ENCODE measurements at regions not wholly inside any gene's neighbourhood (a gene's known extent, or its start where the extent isn't known, plus 50 kb on each side); places are given as distances from the start of the nearest gene placed in this dataset.
"Not testable (repeated sequence)": the region's sequence is repeated elsewhere in the genome, so short reads cannot be mapped to it uniquely, and the experiment has no call there.

DNA sequence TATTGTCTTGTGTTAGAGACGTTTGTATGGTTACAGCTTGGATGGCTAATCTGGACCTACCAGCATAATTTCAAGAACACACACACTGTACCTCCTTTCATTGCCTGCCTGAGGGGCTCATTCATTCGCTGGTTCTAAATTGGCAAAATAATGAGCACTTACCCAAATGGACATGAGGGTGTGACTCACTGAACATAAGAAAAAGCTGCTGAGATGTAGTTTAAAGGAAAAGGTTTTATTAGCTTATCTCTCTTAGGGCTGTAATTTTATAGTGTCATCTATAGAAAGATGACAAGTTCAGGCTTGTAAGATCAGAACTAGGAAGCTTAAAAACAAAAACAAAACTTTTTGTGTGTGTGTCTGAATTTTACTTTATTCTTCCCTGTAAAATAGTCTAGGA, 120.7 kb upstream of the WNT7A start:
- in situ Hi-C loops (cut with MboI; ENCODE audit: low sequenced_read_pairs, unreplicated experiment) = no loop called here
- no peak for DNase-seq (ENCODE audit: low spot score)

GRCh38 chr3:13998831-13999230, 119.0 kb upstream of the WNT7A start:
- TF ChIP-seq CTCF (IDR thresholded peaks at IDR 0.05; ENCODE audit: borderline replicate concordance, control extremely low read depth, extremely low read depth, insufficient read depth, missing control alignments) = no peak
- in situ Hi-C loops (cut with MboI; ENCODE audit: low sequenced_read_pairs, unreplicated experiment) = no loop called here

More for the DNA sequence above, 120.7 kb upstream of the WNT7A start:
- no peak for TF ChIP-seq CTCF (IDR thresholded peaks at IDR 0.05; ENCODE audit: borderline replicate concordance, control extremely low read depth, extremely low read depth, insufficient read depth, missing control alignments)

GRCh38 chr3:13995216-13995615, 115.3 kb upstream of the WNT7A start:
- DNase-seq (ENCODE audit: low spot score); in situ Hi-C loops (cut with MboI; ENCODE audit: low sequenced_read_pairs, unreplicated experiment): not testable (repeated sequence)

More at GRCh38 chr3:13998831-13999230, 119.0 kb upstream of the WNT7A start:
- no peak for DNase-seq (ENCODE audit: low spot score)

- in situ Hi-C loops (cut with MboI; ENCODE audit: low sequenced_read_pairs, unreplicated experiment); DNase-seq (ENCODE audit: low spot score): not testable (repeated sequence)
These were observed 109.1 kb upstream of the WNT7A start for GRCh38 chr3:13988925-13989324.

- in situ Hi-C loops (cut with MboI; ENCODE audit: low sequenced_read_pairs, unreplicated experiment) = no loop called here
- no peak for DNase-seq (ENCODE audit: low spot score)
- TF ChIP-seq CTCF (IDR thresholded peaks at IDR 0.05; ENCODE audit: borderline replicate concordance, control extremely low read depth, extremely low read depth, insufficient read depth, missing control alignments) = no peak
These were observed 96.6 kb upstream of the WNT7A start for GRCh38 chr3:13976469-13976868.

GRCh38 chr3:13975686-13976085, 95.8 kb upstream of the WNT7A start:
- TF ChIP-seq CTCF (IDR thresholded peaks at IDR 0.05; ENCODE audit: borderline replicate concordance, control extremely low read depth, extremely low read depth, insufficient read depth, missing control alignments) = no peak
- in situ Hi-C loops (cut with MboI; ENCODE audit: low sequenced_read_pairs, unreplicated experiment) = no loop called here
- DNase-seq (ENCODE audit: low spot score) = no peak

GRCh38 chr3:13972679-13973379, 93.0 kb upstream of the WNT7A start:
- no peak for DNase-seq (ENCODE audit: low spot score)
- no peak for TF ChIP-seq CTCF (IDR thresholded peaks at IDR 0.05; ENCODE audit: borderline replicate concordance, control extremely low read depth, extremely low read depth, insufficient read depth, missing control alignments)
- in situ Hi-C loops (cut with MboI; ENCODE audit: low sequenced_read_pairs, unreplicated experiment) = no loop called here

DNA sequence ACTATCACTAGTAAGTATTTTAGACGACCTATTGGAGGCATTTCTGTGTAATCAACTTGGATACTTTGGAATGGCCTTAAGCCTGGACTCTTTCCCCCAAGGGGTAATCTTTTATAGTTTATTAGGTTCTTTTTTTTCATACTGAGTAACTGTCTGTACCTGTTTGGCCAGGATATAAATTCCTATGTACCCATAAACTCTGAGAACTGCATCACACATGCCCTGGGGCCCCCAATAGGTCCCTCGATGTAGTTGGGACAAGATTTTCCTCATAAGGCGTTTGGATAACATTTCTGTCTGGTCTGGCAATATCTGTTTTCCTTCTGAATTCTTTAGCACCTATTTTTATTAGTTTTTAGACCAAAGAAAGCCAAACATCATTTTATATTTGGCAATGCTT, 86.4 kb upstream of the WNT7A start:
- DNase-seq (ENCODE audit: low spot score) = no peak
- in situ Hi-C loops (cut with MboI; ENCODE audit: low sequenced_read_pairs, unreplicated experiment) = no loop called here
- no peak for TF ChIP-seq CTCF (IDR thresholded peaks at IDR 0.05; ENCODE audit: borderline replicate concordance, control extremely low read depth, extremely low read depth, insufficient read depth, missing control alignments)
